GM20000 (cell line): ENCODE measurements at regions not wholly inside any gene's neighbourhood (a gene's known extent, or its start where the extent isn't known, plus 50 kb on each side); places are given as distances from the start of the nearest gene placed in this dataset.

Source experiments
- DNase-seq: peaks from one replicate; pipeline ENCODE4 v3.0.0; 2012; ENCODE audit warnings: low spot score
- TF ChIP-seq, protein P1 (sequence below): IDR thresholded peaks from 2 replicates; pipeline ENCODE4 v1.5.1; 2012; ENCODE audit warnings: mild to moderate bottlenecking, control low read depth; ENCODE audit errors: extremely low read depth, missing control alignments

DNA sequence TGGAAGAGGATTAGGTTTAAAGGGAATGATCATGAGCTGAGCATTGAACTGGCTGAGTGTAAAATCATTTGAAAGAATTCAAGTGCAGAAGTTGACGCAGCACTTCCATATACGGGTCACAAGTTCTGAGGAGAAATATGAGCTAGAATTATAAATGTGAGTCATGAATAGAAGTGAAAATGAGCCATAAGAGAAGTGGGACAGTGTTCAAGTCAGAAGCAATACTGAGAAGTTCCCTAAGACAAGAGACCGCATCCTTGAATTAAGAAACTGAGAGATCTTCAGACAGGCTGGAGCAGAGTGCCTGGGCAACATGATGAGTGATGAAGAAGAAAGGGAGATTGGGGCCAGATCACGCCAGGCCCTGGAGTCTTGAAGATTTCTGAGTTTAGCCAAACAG lies 209.7 kb downstream of the TBX18 start:
- TF ChIP-seq, protein P1, sequence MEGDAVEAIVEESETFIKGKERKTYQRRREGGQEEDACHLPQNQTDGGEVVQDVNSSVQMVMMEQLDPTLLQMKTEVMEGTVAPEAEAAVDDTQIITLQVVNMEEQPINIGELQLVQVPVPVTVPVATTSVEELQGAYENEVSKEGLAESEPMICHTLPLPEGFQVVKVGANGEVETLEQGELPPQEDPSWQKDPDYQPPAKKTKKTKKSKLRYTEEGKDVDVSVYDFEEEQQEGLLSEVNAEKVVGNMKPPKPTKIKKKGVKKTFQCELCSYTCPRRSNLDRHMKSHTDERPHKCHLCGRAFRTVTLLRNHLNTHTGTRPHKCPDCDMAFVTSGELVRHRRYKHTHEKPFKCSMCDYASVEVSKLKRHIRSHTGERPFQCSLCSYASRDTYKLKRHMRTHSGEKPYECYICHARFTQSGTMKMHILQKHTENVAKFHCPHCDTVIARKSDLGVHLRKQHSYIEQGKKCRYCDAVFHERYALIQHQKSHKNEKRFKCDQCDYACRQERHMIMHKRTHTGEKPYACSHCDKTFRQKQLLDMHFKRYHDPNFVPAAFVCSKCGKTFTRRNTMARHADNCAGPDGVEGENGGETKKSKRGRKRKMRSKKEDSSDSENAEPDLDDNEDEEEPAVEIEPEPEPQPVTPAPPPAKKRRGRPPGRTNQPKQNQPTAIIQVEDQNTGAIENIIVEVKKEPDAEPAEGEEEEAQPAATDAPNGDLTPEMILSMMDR, result no peak
- DNase-seq, result no peak

DNA sequence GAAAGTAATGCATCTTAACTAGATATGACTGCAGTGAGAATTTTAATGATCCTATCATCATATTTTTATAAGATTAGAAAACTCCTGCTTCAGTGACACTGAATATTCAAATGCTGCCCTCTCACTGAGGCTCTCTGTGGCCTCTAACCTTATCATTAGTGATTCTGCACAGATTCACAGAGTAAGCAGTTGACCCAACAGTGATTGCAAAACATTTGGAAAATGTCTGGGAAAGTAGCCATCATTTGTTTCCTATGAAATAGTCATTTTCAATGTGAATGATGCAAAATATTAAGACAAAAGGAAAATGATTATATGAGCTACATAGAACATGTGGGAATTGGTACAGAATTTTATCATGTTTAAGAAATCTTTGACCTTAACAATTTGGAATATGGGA lies 210.3 kb downstream of the TBX18 start:
- no peak for DNase-seq
- TF ChIP-seq, protein P1, result no peak

DNA sequence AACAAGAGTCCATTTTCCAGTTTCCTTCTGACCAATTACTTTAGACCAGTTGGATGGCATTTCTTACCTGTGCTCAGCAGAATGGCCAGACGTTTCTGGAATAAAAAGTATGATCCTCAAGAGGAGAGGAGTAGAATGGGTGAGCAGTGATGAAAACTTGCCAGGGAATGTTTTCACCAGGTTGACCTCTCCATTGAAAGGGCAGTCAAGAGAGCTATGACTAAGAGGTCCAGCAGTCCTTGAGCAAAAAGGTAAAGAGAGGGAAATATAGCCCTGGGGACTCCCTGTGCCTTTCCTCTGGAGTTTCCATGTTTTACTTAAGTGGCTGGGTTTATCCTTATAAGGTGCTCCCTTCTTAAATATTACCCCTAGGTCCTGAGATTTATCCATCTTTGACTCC lies 210.9 kb downstream of the TBX18 start:
- DNase-seq, result no peak
- TF ChIP-seq, protein P1, result no peak

DNA sequence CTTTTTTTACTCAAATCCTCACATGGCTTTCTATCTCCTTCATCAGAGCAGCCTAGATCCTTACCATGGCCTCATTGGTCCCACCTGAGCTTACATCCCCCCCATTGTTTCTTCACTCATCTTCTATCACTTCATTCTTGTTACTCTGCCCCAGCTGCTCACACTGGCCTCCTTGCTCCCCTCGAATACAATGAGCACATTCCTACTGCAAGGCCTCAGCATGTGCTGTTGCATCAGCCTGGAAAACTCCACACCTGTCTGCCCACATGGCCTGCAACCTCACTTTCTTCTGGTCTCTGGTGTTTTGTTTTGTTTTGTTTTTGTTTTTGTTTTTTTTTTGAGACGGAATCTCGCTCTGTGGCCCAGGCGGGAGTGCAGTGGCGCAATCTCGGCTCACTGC lies 212.6 kb downstream of the TBX18 start:
- no peak for DNase-seq
- TF ChIP-seq, protein P1, result no peak

DNA sequence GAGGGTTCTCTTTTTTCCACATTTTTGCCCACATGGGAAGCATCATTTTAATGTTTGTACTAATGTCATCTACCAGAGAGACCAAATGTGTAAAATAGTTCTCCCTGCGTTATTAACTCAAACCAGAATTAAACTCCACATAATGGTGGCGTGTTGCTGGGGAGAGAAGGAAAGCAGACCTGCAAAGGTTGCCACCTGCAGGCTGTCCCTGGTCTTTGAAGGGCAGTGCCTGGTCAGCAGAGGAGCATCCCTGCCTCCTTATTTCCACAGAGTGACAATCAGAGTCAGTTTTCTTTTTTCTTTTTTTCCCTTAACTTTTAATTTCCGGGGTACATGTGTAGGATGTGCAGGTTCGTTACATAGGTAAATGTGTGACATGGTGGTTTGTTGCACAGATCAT lies 214.5 kb downstream of the TBX18 start:
- DNase-seq, result no peak

DNA sequence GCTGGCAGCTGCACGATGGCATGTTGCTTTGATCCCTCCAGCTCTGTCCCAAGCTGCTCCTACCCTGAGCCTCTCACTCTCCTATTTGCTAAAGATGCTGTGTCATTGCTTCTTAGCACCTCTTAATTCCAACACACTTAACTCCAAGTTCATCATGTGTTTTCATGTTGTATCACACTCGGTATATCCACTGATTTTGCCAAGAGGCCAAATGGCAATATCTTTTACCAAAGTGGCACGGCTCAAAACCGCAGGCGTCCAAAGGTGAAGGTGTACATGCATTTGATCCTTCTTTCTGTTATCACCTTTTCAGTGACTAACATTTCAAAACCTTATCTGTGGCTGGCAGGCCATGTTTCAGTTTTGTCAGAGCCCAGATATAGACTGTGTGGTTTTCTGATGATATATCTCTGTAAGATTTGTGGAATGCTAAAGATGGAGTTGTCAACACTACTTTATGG lies 217.0 kb downstream of the TBX18 start:
- TF ChIP-seq, protein P1, result no peak
- no peak for DNase-seq

More for the DNA sequence above, 214.5 kb downstream of the TBX18 start:
- TF ChIP-seq, protein P1, result no peak

DNA sequence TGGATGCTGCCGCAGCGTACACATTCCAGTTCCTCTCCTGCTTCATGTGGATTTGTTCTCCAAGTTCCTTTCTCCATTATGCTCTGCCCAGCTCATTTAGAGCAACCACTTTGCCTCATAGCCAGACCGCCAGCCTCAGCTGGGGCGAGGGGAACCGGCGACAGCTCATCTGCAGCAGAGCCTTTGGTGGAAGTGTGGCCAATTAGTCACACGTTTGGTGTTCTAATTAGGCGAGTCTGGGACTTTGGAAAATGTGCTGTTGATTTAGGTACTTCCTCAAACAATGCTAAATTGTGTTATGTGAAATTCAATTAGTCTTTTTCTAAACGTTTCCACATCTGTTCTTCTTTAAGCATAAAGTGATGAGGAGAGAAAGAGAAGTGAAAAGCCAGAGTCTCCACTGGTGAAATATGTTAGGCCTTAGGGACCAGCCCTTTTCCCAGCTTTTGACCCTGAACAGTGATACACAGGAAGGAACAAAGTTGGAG lies 217.9 kb downstream of the TBX18 start:
- TF ChIP-seq, protein P1, result no peak

More for the DNA sequence above, 217.9 kb downstream of the TBX18 start:
- no peak for DNase-seq
